ENCODE measurements at regions not wholly inside any gene's neighbourhood (a gene's known extent, or its start where the extent isn't known, plus 50 kb on each side); places are given as distances from the start of the nearest gene placed in this dataset.

DNA sequence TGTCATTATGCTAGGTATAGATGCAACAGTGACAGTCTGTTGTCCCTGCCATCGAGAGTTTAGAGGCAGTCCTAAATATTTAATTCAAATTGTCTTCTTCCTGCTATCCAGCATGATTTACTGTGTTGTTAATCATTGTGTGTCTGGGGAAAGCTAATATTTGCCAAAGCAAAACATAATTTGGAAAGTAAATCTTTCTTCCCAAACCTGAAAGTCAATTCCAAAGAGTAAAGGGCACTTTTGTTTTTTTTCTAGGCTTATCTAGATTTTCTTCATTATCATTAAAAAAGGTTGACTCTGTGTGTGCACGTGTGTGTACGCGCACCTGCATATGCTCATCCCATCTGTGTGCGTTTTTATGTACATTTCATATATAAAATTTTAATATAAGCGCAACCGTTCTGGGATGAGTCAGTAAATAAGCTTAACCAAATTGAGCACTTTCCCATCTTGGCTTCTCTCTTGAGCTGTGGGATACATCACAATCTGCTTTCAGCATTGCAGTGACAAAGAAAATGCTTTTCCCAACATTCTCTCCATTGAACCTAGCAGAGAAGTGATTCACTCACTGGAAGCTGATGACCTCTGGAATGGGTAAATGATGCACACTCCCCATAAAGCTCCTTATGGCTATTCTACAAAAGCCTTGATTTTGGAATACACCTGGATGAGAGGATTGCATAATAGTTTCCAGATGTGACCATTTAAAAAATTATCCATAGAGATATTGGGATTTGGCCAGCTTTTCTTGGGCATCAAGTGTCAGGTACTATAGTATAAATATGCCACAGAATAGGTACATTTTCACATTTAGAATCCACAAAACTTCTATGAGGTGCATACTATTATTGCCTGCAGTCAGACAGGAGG lies 488.4 kb downstream of the ADCYAP1 start:
- no peak for ATAC-seq
- TF ChIP-seq ZNF8 (CRISPR knock-in tag; IDR thresholded peaks at IDR 0.05) (no peak), RARB (CRISPR knock-in tag; IDR thresholded peaks at IDR 0.05) (no peak), GLIS3 (CRISPR knock-in tag; IDR thresholded peaks at IDR 0.05) (no peak), BACH2 (CRISPR knock-in tag; IDR thresholded peaks at IDR 0.05; ENCODE audit: borderline replicate concordance) (no peak)
- TF ChIP-seq, protein P1, sequence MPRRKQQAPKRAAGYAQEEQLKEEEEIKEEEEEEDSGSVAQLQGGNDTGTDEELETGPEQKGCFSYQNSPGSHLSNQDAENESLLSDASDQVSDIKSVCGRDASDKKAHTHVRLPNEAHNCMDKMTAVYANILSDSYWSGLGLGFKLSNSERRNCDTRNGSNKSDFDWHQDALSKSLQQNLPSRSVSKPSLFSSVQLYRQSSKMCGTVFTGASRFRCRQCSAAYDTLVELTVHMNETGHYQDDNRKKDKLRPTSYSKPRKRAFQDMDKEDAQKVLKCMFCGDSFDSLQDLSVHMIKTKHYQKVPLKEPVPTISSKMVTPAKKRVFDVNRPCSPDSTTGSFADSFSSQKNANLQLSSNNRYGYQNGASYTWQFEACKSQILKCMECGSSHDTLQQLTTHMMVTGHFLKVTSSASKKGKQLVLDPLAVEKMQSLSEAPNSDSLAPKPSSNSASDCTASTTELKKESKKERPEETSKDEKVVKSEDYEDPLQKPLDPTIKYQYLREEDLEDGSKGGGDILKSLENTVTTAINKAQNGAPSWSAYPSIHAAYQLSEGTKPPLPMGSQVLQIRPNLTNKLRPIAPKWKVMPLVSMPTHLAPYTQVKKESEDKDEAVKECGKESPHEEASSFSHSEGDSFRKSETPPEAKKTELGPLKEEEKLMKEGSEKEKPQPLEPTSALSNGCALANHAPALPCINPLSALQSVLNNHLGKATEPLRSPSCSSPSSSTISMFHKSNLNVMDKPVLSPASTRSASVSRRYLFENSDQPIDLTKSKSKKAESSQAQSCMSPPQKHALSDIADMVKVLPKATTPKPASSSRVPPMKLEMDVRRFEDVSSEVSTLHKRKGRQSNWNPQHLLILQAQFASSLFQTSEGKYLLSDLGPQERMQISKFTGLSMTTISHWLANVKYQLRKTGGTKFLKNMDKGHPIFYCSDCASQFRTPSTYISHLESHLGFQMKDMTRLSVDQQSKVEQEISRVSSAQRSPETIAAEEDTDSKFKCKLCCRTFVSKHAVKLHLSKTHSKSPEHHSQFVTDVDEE (CRISPR knock-in tag; IDR thresholded peaks at IDR 0.05), result no peak

DNA sequence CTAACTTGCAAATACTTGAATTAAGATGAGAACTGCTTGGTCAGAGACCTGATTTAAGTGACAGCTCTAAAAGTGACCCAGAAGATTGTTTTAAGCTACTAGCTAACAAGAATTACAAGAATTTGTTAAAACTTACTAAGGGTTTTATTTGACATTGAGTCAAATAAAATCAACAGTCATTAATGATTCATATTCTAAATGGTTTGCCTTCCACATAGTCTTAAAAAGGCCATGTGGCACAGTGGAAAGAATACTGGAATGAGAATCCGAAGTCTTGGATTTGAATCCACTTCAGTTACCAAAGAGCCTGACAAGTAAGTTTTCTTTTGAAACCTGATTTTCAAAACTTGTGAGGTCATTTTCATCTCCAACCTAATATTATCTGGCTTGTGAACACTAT lies 489.3 kb downstream of the ADCYAP1 start:
- no peak for ATAC-seq
- TF ChIP-seq PPARA (CRISPR knock-in tag; IDR thresholded peaks at IDR 0.05; ENCODE audit: borderline replicate concordance) (no peak), ZC3H10 (CRISPR knock-in tag; IDR thresholded peaks at IDR 0.05) (no peak), ZFP3 (CRISPR knock-in tag; IDR thresholded peaks at IDR 0.05) (no peak), RARB (CRISPR knock-in tag; IDR thresholded peaks at IDR 0.05) (no peak), ZFP30 (CRISPR knock-in tag; IDR thresholded peaks at IDR 0.05) (no peak), ZNF70 (CRISPR knock-in tag; IDR thresholded peaks at IDR 0.05) (no peak), ESRRG (CRISPR knock-in tag; IDR thresholded peaks at IDR 0.05) (no peak), TOX (CRISPR knock-in tag; IDR thresholded peaks at IDR 0.05; ENCODE audit: borderline replicate concordance) (no peak), SNAI2 (CRISPR knock-in tag; IDR thresholded peaks at IDR 0.05) (no peak), TCF4 (CRISPR knock-in tag; IDR thresholded peaks at IDR 0.05; ENCODE audit: borderline replicate concordance) (no peak), ISL1 (CRISPR knock-in tag; IDR thresholded peaks at IDR 0.05) (no peak)
- TF ChIP-seq, protein P2, sequence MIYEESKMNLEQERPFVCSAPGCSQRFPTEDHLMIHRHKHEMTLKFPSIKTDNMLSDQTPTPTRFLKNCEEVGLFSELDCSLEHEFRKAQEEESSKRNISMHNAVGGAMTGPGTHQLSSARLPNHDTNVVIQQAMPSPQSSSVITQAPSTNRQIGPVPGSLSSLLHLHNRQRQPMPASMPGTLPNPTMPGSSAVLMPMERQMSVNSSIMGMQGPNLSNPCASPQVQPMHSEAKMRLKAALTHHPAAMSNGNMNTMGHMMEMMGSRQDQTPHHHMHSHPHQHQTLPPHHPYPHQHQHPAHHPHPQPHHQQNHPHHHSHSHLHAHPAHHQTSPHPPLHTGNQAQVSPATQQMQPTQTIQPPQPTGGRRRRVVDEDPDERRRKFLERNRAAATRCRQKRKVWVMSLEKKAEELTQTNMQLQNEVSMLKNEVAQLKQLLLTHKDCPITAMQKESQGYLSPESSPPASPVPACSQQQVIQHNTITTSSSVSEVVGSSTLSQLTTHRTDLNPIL (CRISPR knock-in tag; IDR thresholded peaks at IDR 0.05; ENCODE audit: low read depth), result no peak
- TF ChIP-seq, protein P3, sequence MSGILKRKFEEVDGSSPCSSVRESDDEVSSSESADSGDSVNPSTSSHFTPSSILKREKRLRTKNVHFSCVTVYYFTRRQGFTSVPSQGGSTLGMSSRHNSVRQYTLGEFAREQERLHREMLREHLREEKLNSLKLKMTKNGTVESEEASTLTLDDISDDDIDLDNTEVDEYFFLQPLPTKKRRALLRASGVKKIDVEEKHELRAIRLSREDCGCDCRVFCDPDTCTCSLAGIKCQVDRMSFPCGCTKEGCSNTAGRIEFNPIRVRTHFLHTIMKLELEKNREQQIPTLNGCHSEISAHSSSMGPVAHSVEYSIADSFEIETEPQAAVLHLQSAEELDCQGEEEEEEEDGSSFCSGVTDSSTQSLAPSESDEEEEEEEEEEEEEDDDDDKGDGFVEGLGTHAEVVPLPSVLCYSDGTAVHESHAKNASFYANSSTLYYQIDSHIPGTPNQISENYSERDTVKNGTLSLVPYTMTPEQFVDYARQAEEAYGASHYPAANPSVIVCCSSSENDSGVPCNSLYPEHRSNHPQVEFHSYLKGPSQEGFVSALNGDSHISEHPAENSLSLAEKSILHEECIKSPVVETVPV (CRISPR knock-in tag; IDR thresholded peaks at IDR 0.05), result no peak
- TF ChIP-seq, protein P4, sequence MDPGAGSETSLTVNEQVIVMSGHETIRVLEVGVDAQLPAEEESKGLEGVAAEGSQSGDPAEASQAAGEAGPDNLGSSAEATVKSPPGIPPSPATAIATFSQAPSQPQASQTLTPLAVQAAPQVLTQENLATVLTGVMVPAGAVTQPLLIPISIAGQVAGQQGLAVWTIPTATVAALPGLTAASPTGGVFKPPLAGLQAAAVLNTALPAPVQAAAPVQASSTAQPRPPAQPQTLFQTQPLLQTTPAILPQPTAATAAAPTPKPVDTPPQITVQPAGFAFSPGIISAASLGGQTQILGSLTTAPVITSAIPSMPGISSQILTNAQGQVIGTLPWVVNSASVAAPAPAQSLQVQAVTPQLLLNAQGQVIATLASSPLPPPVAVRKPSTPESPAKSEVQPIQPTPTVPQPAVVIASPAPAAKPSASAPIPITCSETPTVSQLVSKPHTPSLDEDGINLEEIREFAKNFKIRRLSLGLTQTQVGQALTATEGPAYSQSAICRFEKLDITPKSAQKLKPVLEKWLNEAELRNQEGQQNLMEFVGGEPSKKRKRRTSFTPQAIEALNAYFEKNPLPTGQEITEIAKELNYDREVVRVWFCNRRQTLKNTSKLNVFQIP (CRISPR knock-in tag; IDR thresholded peaks at IDR 0.05; ENCODE audit: borderline replicate concordance, low read depth), result no peak

DNA sequence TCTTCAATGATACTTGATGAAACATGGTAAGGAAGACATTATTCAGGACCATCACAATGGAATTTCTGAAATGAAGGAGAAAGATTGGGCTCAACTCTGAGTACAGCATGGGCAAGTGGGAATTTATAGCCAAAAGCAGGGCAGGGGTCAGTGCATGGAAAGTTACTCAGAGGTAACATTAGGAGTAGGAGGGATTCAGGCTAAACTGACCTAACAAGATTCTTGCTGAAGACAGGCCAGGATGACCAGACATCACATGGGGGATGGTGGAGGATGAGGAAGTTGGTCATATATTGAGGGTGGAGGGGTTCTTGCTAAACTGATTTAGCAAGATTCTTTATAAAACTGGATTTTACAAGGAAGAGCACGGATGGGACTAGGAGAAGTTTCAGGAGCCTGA lies 489.8 kb downstream of the ADCYAP1 start:
- TF ChIP-seq CSDC2 (CRISPR knock-in tag; IDR thresholded peaks at IDR 0.05) (no peak), ZNF565 (CRISPR knock-in tag; conservative IDR thresholded peaks at IDR 0.05; ENCODE audit: low read depth) (no peak), ZFP30 (CRISPR knock-in tag; IDR thresholded peaks at IDR 0.05) (no peak)
- TF ChIP-seq, protein P2 (CRISPR knock-in tag; IDR thresholded peaks at IDR 0.05; ENCODE audit: low read depth), result no peak
- TF ChIP-seq, protein P3 (CRISPR knock-in tag; IDR thresholded peaks at IDR 0.05), result no peak
- no peak for ATAC-seq

All from SK-N-SH treated with all-trans-retinoic acid at 6 μM for 48 hours (cell line).